Testis (tissue), 2 donors: ENCODE measurements at regions not wholly inside any gene's neighbourhood (a gene's known extent, or its start where the extent isn't known, plus 50 kb on each side); places are given as distances from the start of the nearest gene placed in this dataset.

Experiments used
- DNase-seq: peaks from one replicate; pipeline ENCODE4 v3.0.0-alpha.2; 2019
- H3K27ac ChIP-seq, 2 donors: fragments of 200-600 bp; sonication (generic); one replicate each; pipeline ENCODE4 v1.5.1; 2019
- H3K27me3 ChIP-seq: fragments of 200-600 bp; sonication (generic); one replicate; pipeline ENCODE4 v1.5.1; 2019
- H3K36me3 ChIP-seq: fragments of 200-600 bp; sonication (generic); one replicate; pipeline ENCODE4 v1.5.1; 2017; ENCODE audit warnings: low read depth; ENCODE audit errors: missing control alignments
- H3K4me1 ChIP-seq: fragments of 200-600 bp; sonication (generic); one replicate; pipeline ENCODE4 v1.5.1; 2019
- H3K4me3 ChIP-seq, 2 donors: fragments of 200-600 bp; sonication (generic); one replicate each; pipeline ENCODE4 v1.5.1; 2017 to 2019
- H3K9me3 ChIP-seq: fragments of 200-600 bp; sonication (generic); one replicate; pipeline ENCODE4 v1.5.1; 2017
- CTCF ChIP-seq, 3 experiments: fragments of 450-650 bp in 2 of 3; fragments of 200-600 bp in 1 of 3; sonication (generic) in 1 of 3; IDR thresholded peaks; one replicate each; pipeline ENCODE4 v1.5.1; 2016 to 2019; ENCODE audit warnings: antibody characterized with exemption in 3 of 3, mild to moderate bottlenecking in 2 of 3, moderate library complexity in 1 of 3
- POLR2A ChIP-seq: fragments of 450-650 bp; IDR thresholded peaks from one replicate; pipeline ENCODE4 v1.6.1; 2017; ENCODE audit warnings: antibody characterized with exemption, mild to moderate bottlenecking, moderate library complexity
- WGBS, 2 donors: methylation state at CpG; one replicate each; pipeline ENCODE4 v1.1.5; 2018; 5-methylcytosine and 5-hydroxymethylcytosine counted together
- intact Hi-C: fragments of 100-400 bp; cut with DNase I; formaldehyde crosslinking; loops from one replicate; pipeline ENCODE4 v1.15.1; 2023; ENCODE audit warnings: low total_unique reads

GRCh38 chr5:73352243-73352642 is 96.3 kb downstream of the FOXD1 start:
- H3K4me3 ChIP-seq = no peak overlapping the region
- no peak overlapping the region for H3K27ac ChIP-seq
- WGBS, 2 donors = 94 to 100% methylated on average over 1 of the region's 1 CpG
- intact Hi-C loops = no loop called here
- no peaks in the 10 kb centered on the region for H3K4me1 ChIP-seq
- TF ChIP-seq CTCF (IDR thresholded peaks at IDR 0.05) (no peak), POLR2A (no peak)
- no peaks in the 10 kb centered on the region for H3K9me3 ChIP-seq
- H3K36me3 ChIP-seq = no peaks in the 10 kb centered on the region
- no peak for DNase-seq
- H3K27me3 ChIP-seq = no peaks in the 10 kb centered on the region

DNA sequence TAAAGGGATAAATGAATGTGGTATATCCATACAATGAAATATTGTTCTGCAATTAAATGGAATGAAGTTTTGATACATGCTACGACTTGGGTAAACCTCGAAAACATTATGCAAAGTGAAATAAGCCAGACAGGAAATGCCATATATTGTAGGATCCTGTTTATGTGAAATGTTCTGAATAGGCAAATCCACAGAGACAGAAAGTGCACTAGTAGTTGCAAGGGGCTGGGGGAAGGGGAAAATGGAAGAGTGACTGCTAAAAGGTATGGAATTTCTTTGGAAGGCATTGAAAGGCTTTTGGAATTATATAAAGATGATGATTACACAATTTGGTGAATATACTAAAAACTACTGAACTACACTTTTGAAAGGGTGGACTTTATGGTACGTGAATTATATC is 97.0 kb downstream of the FOXD1 start:
- Histone ChIP-seq H3K4me1 (no peaks in the 10 kb centered on the region), H3K4me3 (no peak overlapping the region), H3K9me3 (no peaks in the 10 kb centered on the region), H3K36me3 (no peaks in the 10 kb centered on the region), H3K27ac (no peak overlapping the region), H3K27me3 (no peaks in the 10 kb centered on the region)
- intact Hi-C loops = no loop called here
- TF ChIP-seq CTCF (IDR thresholded peaks at IDR 0.05) (no peak), POLR2A (no peak)
- DNase-seq = no peak
- 61 to 90% methylated on average over 3 of the region's 3 CpGs for whole genome bisulfite sequencing, 2 donors

GRCh38 chr5:73346878-73347408 is 101.6 kb downstream of the FOXD1 start:
- no peaks in the 10 kb centered on the region for H3K36me3 ChIP-seq
- WGBS, 2 donors = 88 to 95% methylated on average over 1 of the region's 1 CpG
- no peaks in the 10 kb centered on the region for H3K27me3 ChIP-seq
- no peaks in the 10 kb centered on the region for H3K4me1 ChIP-seq
- no peak overlapping the region for H3K27ac ChIP-seq
- TF ChIP-seq POLR2A = no peak
- no peak for TF ChIP-seq CTCF (IDR thresholded peaks at IDR 0.05)
- intact Hi-C loops = no loop called here
- no peak for DNase-seq
- no peaks in the 10 kb centered on the region for H3K9me3 ChIP-seq
- H3K4me3 ChIP-seq = no peak overlapping the region

- Histone ChIP-seq H3K4me1 (no peaks in the 10 kb centered on the region), H3K27ac (no peak overlapping the region), H3K4me3 (no peak overlapping the region), H3K27me3 (no peaks in the 10 kb centered on the region), H3K9me3 (no peaks in the 10 kb centered on the region), H3K36me3 (no peaks in the 10 kb centered on the region)
- intact Hi-C loops = no loop called here
- no peak for DNase-seq
- 76 to 86% methylated on average over 5 of the region's 5 CpGs for WGBS, 2 donors
- TF ChIP-seq CTCF (IDR thresholded peaks at IDR 0.05) = no peak
- TF ChIP-seq POLR2A = no peak
Observed at GRCh38 chr5:73344835-73345234, 103.7 kb downstream of the FOXD1 start.

GRCh38 chr5:73339711-73340110 is 108.9 kb downstream of the FOXD1 start:
- H3K36me3 ChIP-seq = no peaks in the 10 kb centered on the region
- no peaks in the 10 kb centered on the region for H3K9me3 ChIP-seq
- no peak overlapping the region for H3K27ac ChIP-seq
- WGBS, 2 donors = 85 to 93% methylated on average over 4 of the region's 4 CpGs
- no peak for TF ChIP-seq POLR2A
- H3K4me1 ChIP-seq = peaks cover 7% of the 10 kb centered on the region
- no peak overlapping the region for H3K4me3 ChIP-seq
- DNase-seq = no peak
- intact Hi-C loops = no loop called here
- no peaks in the 10 kb centered on the region for H3K27me3 ChIP-seq
